DND-41 (cell line): ENCODE measurements at regions not wholly inside any gene's neighbourhood (a gene's known extent, or its start where the extent isn't known, plus 50 kb on each side); places are given as distances from the start of the nearest gene placed in this dataset.

Source experiments
- EZH2 ChIP-seq: IDR thresholded peaks from 3 replicates; pipeline ENCODE4 v1.6.1; 2012; ENCODE audit warnings: borderline replicate concordance, low read depth, mild to moderate bottlenecking, moderate library complexity, low read length, inconsistent platforms; ENCODE audit not compliant: severe bottlenecking
- TF ChIP-seq, protein P1 (sequence below): IDR thresholded peaks from 2 replicates; pipeline ENCODE4 v1.5.1; 2012; ENCODE audit warnings: borderline replicate concordance, low read length, moderate library complexity, mild to moderate bottlenecking; ENCODE audit not compliant: poor library complexity, severe bottlenecking; ENCODE audit errors: extremely low read depth

DNA sequence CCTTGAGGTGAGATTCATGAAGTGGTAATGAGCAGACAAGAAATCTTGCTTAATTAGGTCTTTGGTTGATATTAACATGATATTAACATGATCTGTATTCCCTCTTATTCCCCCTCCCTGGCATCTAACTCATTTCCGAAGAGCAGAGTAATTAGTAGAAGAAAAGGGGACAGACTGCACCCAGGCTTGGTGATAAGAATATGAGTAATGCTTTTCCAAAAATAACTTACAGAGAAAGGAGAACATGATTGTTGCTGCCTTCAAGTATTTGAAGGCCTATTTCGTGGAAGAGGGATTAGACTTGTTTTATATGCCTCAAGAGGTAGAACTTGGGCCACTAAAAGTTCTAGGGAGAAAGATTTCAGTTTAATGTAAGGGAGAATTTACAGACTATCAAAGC is 130.6 kb upstream of the ATP5MC3 start:
- TF ChIP-seq, protein P1, sequence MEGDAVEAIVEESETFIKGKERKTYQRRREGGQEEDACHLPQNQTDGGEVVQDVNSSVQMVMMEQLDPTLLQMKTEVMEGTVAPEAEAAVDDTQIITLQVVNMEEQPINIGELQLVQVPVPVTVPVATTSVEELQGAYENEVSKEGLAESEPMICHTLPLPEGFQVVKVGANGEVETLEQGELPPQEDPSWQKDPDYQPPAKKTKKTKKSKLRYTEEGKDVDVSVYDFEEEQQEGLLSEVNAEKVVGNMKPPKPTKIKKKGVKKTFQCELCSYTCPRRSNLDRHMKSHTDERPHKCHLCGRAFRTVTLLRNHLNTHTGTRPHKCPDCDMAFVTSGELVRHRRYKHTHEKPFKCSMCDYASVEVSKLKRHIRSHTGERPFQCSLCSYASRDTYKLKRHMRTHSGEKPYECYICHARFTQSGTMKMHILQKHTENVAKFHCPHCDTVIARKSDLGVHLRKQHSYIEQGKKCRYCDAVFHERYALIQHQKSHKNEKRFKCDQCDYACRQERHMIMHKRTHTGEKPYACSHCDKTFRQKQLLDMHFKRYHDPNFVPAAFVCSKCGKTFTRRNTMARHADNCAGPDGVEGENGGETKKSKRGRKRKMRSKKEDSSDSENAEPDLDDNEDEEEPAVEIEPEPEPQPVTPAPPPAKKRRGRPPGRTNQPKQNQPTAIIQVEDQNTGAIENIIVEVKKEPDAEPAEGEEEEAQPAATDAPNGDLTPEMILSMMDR = no peak
- TF ChIP-seq EZH2 = no peak
